Islet precursor cell (in vitro differentiated cells): ENCODE measurements at regions not wholly inside any gene's neighbourhood (a gene's known extent, or its start where the extent isn't known, plus 50 kb on each side); places are given as distances from the start of the nearest gene placed in this dataset.
A peak's percentile ranks its signal among the peaks of the same experiment; 100 is the strongest.
"Not testable (repeated sequence)": the region's sequence is repeated elsewhere in the genome, so short reads cannot be mapped to it uniquely, and the experiment has no call there.

Experiments
- DNase-seq: peaks from one replicate; pipeline ENCODE4 v3.0.0-alpha.2; 2018

- DNase-seq: not testable (repeated sequence)
These were observed 233.5 kb downstream of the SHCBP1 start for GRCh38 chr16:46387720-46388119.

- not testable (repeated sequence) for DNase-seq
These were observed 234.2 kb downstream of the SHCBP1 start for GRCh38 chr16:46386805-46387620.

GRCh38 chr16:46386110-46386771 lies 234.9 kb downstream of the SHCBP1 start:
- DNase-seq: not testable (repeated sequence)

- peak; percentile 64 for DNase-seq
These were observed 236.7 kb downstream of the SHCBP1 start for GRCh38 chr16:46384285-46385061.

- not testable (repeated sequence) for DNase-seq
These were observed 237.6 kb downstream of the SHCBP1 start for GRCh38 chr16:46383581-46383980.

- not testable (repeated sequence) for DNase-seq
These were observed 238.2 kb downstream of the SHCBP1 start for GRCh38 chr16:46382791-46383541.

GRCh38 chr16:46382079-46382478 lies 239.1 kb downstream of the SHCBP1 start:
- DNase-seq: not testable (repeated sequence)

GRCh38 chr16:46381344-46381743 lies 239.8 kb downstream of the SHCBP1 start:
- DNase-seq: not testable (repeated sequence)
